Parathyroid adenoma (tissue), 2 donors: ENCODE measurements at regions not wholly inside any gene's neighbourhood (a gene's known extent, or its start where the extent isn't known, plus 50 kb on each side); places are given as distances from the start of the nearest gene placed in this dataset.

Experiments
- H2AFZ ChIP-seq: fragments of 300-600 bp; sonication (generic); one replicate; pipeline ENCODE4 v1.7.0; 2017; ENCODE audit warnings: antibody characterized with exemption, mild to moderate bottlenecking
- H3K27ac ChIP-seq: fragments of 300-600 bp; sonication (generic); one replicate; pipeline ENCODE4 v1.7.0; 2017
- H3K27me3 ChIP-seq: fragments of 300-600 bp; sonication (generic); one replicate; pipeline ENCODE4 v1.7.0; 2017; ENCODE audit warnings: low read length; ENCODE audit not compliant: control insufficient read depth, insufficient read depth
- H3K36me3 ChIP-seq: fragments of 300-600 bp; sonication (generic); one replicate; pipeline ENCODE4 v1.7.0; 2017; ENCODE audit warnings: low read length; ENCODE audit not compliant: control insufficient read depth, insufficient read depth
- H3K4me1 ChIP-seq: fragments of 300-600 bp; sonication (generic); one replicate; pipeline ENCODE4 v1.7.0; 2017; ENCODE audit warnings: control low read depth
- H3K4me2 ChIP-seq: fragments of 300-600 bp; sonication (generic); one replicate; pipeline ENCODE4 v1.7.0; 2017; ENCODE audit warnings: low read length
- H3K4me3 ChIP-seq: fragments of 300-600 bp; sonication (generic); one replicate; pipeline ENCODE4 v1.7.0; 2017; ENCODE audit warnings: low read depth, low read length
- H3K79me2 ChIP-seq: fragments of 300-600 bp; sonication (generic); one replicate; pipeline ENCODE4 v1.7.0; 2017; ENCODE audit warnings: control low read depth
- H3K9ac ChIP-seq: fragments of 300-600 bp; sonication (generic); one replicate; pipeline ENCODE4 v1.7.0; 2017; ENCODE audit warnings: mild to moderate bottlenecking
- H3K9me3 ChIP-seq: fragments of 300-600 bp; sonication (generic); one replicate; pipeline ENCODE4 v1.7.0; 2017; ENCODE audit warnings: low read length; ENCODE audit not compliant: control insufficient read depth
- CTCF ChIP-seq: fragments of 300-600 bp; sonication (generic); IDR thresholded peaks from one replicate; pipeline ENCODE4 v1.7.0; 2017; ENCODE audit warnings: antibody characterized with exemption, mild to moderate bottlenecking
- donor health status: primary hyperparathyroidism.

GRCh38 chr4:111873801-111874200 is 271.5 kb upstream of the FAM241A start:
- no peaks in the 10 kb centered on the region for H3K4me1 ChIP-seq
- no peaks in the 10 kb centered on the region for H3K36me3 ChIP-seq
- H2AFZ ChIP-seq = no peak overlapping the region
- no peak overlapping the region for H3K4me2 ChIP-seq
- H3K27ac ChIP-seq = no peak overlapping the region
- no peaks in the 10 kb centered on the region for H3K79me2 ChIP-seq
- H3K9me3 ChIP-seq = no peaks in the 10 kb centered on the region
- H3K27me3 ChIP-seq = no peaks in the 10 kb centered on the region
- no peak for TF ChIP-seq CTCF
- no peak overlapping the region for H3K4me3 ChIP-seq
- H3K9ac ChIP-seq = no peak overlapping the region

GRCh38 chr4:111879539-111879938 is 265.7 kb upstream of the FAM241A start:
- no peak overlapping the region for H3K4me3 ChIP-seq
- no peak overlapping the region for H3K9ac ChIP-seq
- H3K27me3 ChIP-seq = no peaks in the 10 kb centered on the region
- H3K36me3 ChIP-seq = no peaks in the 10 kb centered on the region
- H3K4me1 ChIP-seq = no peaks in the 10 kb centered on the region
- no peaks in the 10 kb centered on the region for H3K79me2 ChIP-seq
- H2AFZ ChIP-seq = no peak overlapping the region
- H3K9me3 ChIP-seq = no peaks in the 10 kb centered on the region
- TF ChIP-seq CTCF = no peak
- H3K4me2 ChIP-seq = no peak overlapping the region
- H3K27ac ChIP-seq = no peak overlapping the region

GRCh38 chr4:111880116-111880515 is 265.1 kb upstream of the FAM241A start:
- Histone ChIP-seq H3K4me3 (no peak overlapping the region), H3K4me1 (no peaks in the 10 kb centered on the region), H2AFZ (no peak overlapping the region), H3K79me2 (no peaks in the 10 kb centered on the region), H3K27me3 (no peaks in the 10 kb centered on the region), H3K9me3 (no peaks in the 10 kb centered on the region), H3K9ac (no peak overlapping the region), H3K27ac (no peak overlapping the region), H3K4me2 (no peak overlapping the region), H3K36me3 (no peaks in the 10 kb centered on the region)
- no peak for TF ChIP-seq CTCF

- no peaks in the 10 kb centered on the region for H3K36me3 ChIP-seq
- no peaks in the 10 kb centered on the region for H3K27me3 ChIP-seq
- H3K4me2 ChIP-seq = no peak overlapping the region
- H2AFZ ChIP-seq = no peak overlapping the region
- H3K4me3 ChIP-seq = no peak overlapping the region
- no peak for TF ChIP-seq CTCF
- no peaks in the 10 kb centered on the region for H3K9me3 ChIP-seq
- no peaks in the 10 kb centered on the region for H3K79me2 ChIP-seq
- no peak overlapping the region for H3K9ac ChIP-seq
- no peaks in the 10 kb centered on the region for H3K4me1 ChIP-seq
- no peak overlapping the region for H3K27ac ChIP-seq
Measured at GRCh38 chr4:111883557-111883999, 261.7 kb upstream of the FAM241A start.

- Histone ChIP-seq H3K27me3 (no peaks in the 10 kb centered on the region), H3K79me2 (no peaks in the 10 kb centered on the region), H2AFZ (no peak overlapping the region), H3K27ac (no peak overlapping the region), H3K4me3 (no peak overlapping the region), H3K4me2 (no peak overlapping the region), H3K9me3 (no peaks in the 10 kb centered on the region), H3K36me3 (no peaks in the 10 kb centered on the region), H3K9ac (no peak overlapping the region), H3K4me1 (no peaks in the 10 kb centered on the region)
- TF ChIP-seq CTCF = no peak
Measured at GRCh38 chr4:111890412-111890811, 254.8 kb upstream of the FAM241A start.
